GM21619 (cell line): ENCODE measurements at regions not wholly inside any gene's neighbourhood (a gene's known extent, or its start where the extent isn't known, plus 50 kb on each side); places are given as distances from the start of the nearest gene placed in this dataset.

Experiments used
- ATAC-seq: cut with Tn5 transposase; IDR thresholded peaks from one replicate; pipeline ENCODE4 v1.9.1; 2021; ENCODE audit not compliant: unreplicated experiment

- ATAC-seq = no peak
Measured at GRCh38 chr2:181185421-181185820, 205.0 kb downstream of the UBE2E3 start.

GRCh38 chr2:181185948-181186347 is 205.5 kb downstream of the UBE2E3 start:
- ATAC-seq = no peak

- ATAC-seq = no peak
Measured at GRCh38 chr2:181188605-181189004, 208.2 kb downstream of the UBE2E3 start.

- no peak for ATAC-seq
Measured at GRCh38 chr2:181189951-181190350, 209.5 kb downstream of the UBE2E3 start.

GRCh38 chr2:181190711-181191110 is 210.3 kb downstream of the UBE2E3 start:
- no peak for ATAC-seq

- no peak for ATAC-seq
Measured at GRCh38 chr2:181193550-181193949, 213.1 kb downstream of the UBE2E3 start.

- no peak for ATAC-seq
Measured at GRCh38 chr2:181196401-181196800, 216.0 kb downstream of the UBE2E3 start.

- no peak for ATAC-seq
Measured at GRCh38 chr2:181197140-181197760, 216.8 kb downstream of the UBE2E3 start.

GRCh38 chr2:181198183-181198864 is 217.9 kb downstream of the UBE2E3 start:
- ATAC-seq = no peak

GRCh38 chr2:181203412-181203811 is 223.0 kb downstream of the UBE2E3 start:
- ATAC-seq = no peak

- ATAC-seq = no peak
Measured at GRCh38 chr2:181203916-181204315, 223.5 kb downstream of the UBE2E3 start.

- no peak for ATAC-seq
Measured at GRCh38 chr2:181218401-181218821, 238.0 kb downstream of the UBE2E3 start.

GRCh38 chr2:181223234-181223633 is 234.0 kb upstream of the ITGA4 start:
- no peak for ATAC-seq

- no peak for ATAC-seq
Measured at GRCh38 chr2:181224866-181225265, 232.3 kb upstream of the ITGA4 start.

- ATAC-seq = no peak
Measured at GRCh38 chr2:181228661-181229060, 228.5 kb upstream of the ITGA4 start.

- no peak for ATAC-seq
Measured at GRCh38 chr2:181231151-181231550, 226.0 kb upstream of the ITGA4 start.

- ATAC-seq = no peak
Measured at GRCh38 chr2:181231886-181232621, 225.1 kb upstream of the ITGA4 start.

GRCh38 chr2:181234487-181234891 is 222.7 kb upstream of the ITGA4 start:
- no peak for ATAC-seq

- ATAC-seq = no peak
Measured at GRCh38 chr2:181235011-181235410, 222.2 kb upstream of the ITGA4 start.

GRCh38 chr2:181235683-181236459 is 221.3 kb upstream of the ITGA4 start:
- ATAC-seq = peak; percentile 95

- ATAC-seq = no peak
Measured at GRCh38 chr2:181239201-181239799, 217.9 kb upstream of the ITGA4 start.
